ENCODE measurements at regions not wholly inside any gene's neighbourhood (a gene's known extent, or its start where the extent isn't known, plus 50 kb on each side); places are given as distances from the start of the nearest gene placed in this dataset.

GRCh38 chr20:48230216-48230615 is 444.9 kb upstream of the SULF2 start:
- TF ChIP-seq CTCF (conservative IDR thresholded peaks at IDR 0.05 in 1 of 2, IDR thresholded peaks at IDR 0.05 in 1 of 2; ENCODE audit: extremely low read depth in 1 of 2, insufficient read depth in 1 of 2, low read depth in 1 of 2, low read length in 2 of 2) (no peak), EZH2 (IDR thresholded peaks at IDR 0.05; ENCODE audit: borderline replicate concordance, low read length) (no peak)

Measured in mammary epithelial cell (primary cell).